IMR-90 (cell line): ENCODE measurements at regions not wholly inside any gene's neighbourhood (a gene's known extent, or its start where the extent isn't known, plus 50 kb on each side); places are given as distances from the start of the nearest gene placed in this dataset.

ENCODE experiments used
- CHD1 ChIP-seq: IDR thresholded peaks from 2 replicates; pipeline ENCODE4 v1.6.1; 2012; ENCODE audit warnings: low read depth, low read length, improper control_type of control experiment
- MAFK ChIP-seq: IDR thresholded peaks from 2 replicates; pipeline ENCODE4 v1.6.1; 2012; ENCODE audit warnings: low read depth, low read length, improper control_type of control experiment
- NFE2L2 ChIP-seq: fragments of 150-350 bp; IDR thresholded peaks from 2 replicates; pipeline ENCODE4 v1.6.1; 2016; ENCODE audit warnings: low read depth, mild to moderate bottlenecking, low read length
- POLR2A ChIP-seq: IDR thresholded peaks from 2 replicates; pipeline ENCODE4 v1.6.1; 2012; ENCODE audit warnings: mild to moderate bottlenecking, low read depth, low read length
- TF ChIP-seq, protein P1 (sequence below): conservative IDR thresholded peaks from 2 replicates; pipeline ENCODE4 v1.5.1; 2012; ENCODE audit warnings: mild to moderate bottlenecking, low read depth, low read length, improper control_type of control experiment

- TF ChIP-seq, protein P1, sequence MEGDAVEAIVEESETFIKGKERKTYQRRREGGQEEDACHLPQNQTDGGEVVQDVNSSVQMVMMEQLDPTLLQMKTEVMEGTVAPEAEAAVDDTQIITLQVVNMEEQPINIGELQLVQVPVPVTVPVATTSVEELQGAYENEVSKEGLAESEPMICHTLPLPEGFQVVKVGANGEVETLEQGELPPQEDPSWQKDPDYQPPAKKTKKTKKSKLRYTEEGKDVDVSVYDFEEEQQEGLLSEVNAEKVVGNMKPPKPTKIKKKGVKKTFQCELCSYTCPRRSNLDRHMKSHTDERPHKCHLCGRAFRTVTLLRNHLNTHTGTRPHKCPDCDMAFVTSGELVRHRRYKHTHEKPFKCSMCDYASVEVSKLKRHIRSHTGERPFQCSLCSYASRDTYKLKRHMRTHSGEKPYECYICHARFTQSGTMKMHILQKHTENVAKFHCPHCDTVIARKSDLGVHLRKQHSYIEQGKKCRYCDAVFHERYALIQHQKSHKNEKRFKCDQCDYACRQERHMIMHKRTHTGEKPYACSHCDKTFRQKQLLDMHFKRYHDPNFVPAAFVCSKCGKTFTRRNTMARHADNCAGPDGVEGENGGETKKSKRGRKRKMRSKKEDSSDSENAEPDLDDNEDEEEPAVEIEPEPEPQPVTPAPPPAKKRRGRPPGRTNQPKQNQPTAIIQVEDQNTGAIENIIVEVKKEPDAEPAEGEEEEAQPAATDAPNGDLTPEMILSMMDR, result no peak
- no peak for TF ChIP-seq NFE2L2
- no peak for TF ChIP-seq MAFK
- TF ChIP-seq CHD1, result no peak
- TF ChIP-seq POLR2A, result no peak
Measured at GRCh38 chr6:15033850-15034203, 212.0 kb upstream of the JARID2 start.
